DMS53 treated with DMSO at 0.1 percent for 48 hours (cell line): ENCODE measurements at regions not wholly inside any gene's neighbourhood (a gene's known extent, or its start where the extent isn't known, plus 50 kb on each side); places are given as distances from the start of the nearest gene placed in this dataset.
"Not testable (repeated sequence)": the region's sequence is repeated elsewhere in the genome, so short reads cannot be mapped to it uniquely, and the experiment has no call there.

Experiments used
- DNase-seq: peaks from one replicate; lab custom pipeline; 2025; ENCODE audit not compliant: unreplicated experiment; lab: John Stamatoyannopoulos, UW

DNA sequence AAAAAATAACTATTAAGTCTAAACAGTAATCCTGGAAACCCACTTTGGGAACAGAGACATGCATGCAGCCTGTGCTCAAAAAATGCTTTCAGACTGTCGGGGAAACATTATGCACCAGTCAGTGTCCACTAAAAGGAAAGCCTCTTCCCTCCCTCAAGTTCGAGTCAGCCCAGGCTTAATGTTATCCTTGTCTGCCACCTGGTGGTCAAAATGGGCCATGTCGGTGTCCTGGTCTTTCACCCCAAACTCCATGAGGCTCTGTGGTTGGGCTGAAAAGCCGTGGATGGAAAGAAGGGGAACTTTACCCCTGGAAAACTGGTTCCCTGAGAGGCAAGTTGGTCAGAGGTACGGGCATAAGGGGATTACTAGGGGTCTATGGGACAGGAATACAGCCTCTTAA is 88.4 kb upstream of the ZNF492 start:
- DNase-seq, result peak; percentile 4

- DNase-seq, result no peak
These were observed 100.4 kb upstream of the ZNF492 start for GRCh38 chr19:22533761-22534160.

GRCh38 chr19:22532388-22533300 is 101.5 kb upstream of the ZNF492 start:
- no peak for DNase-seq

DNA sequence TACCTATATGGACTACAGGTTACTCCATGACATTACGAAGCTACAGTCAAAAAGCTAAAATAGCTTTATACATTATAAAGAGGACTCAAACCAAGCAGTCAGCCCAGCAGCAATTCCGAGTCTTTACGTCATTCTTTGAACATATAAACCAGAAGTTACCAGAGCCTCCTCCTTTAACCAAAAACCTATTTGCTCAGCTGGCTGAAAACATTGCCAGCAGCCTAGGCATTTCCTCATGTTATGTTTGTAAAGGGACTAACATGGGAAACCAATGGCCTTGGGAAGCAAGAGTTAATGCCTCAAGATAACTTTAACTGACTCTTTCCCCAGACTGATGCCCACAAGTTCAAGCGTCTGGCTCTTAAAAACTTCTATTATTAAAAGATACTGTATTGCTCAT is 104.1 kb upstream of the ZNF492 start:
- no peak for DNase-seq

GRCh38 chr19:22528956-22529355 is 105.2 kb upstream of the ZNF492 start:
- no peak for DNase-seq

DNA sequence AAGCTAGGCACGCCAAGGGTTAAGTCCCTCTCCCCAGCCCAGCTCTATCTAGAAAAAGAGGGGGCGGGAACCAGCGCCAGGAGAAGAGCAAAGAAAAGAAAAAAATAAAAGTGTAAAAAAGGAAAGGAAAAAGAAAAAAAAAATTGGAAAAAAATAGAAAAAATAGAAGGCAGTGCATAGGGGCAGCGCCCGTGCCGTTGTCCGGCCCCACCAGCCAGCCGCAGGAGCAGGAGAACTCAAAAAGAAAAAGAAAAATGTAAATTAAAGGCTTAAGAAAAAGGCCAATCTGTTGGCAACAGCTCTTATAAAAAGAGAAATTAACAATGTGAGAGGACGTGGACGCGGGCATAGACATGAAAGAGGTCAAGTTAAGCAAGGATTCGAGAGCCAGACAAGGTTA is 105.4 kb upstream of the ZNF98 start:
- no peak for DNase-seq

- DNase-seq, result no peak
These were observed 104.6 kb upstream of the ZNF98 start for GRCh38 chr19:22526661-22527272.

- DNase-seq, result no peak
These were observed 101.8 kb upstream of the ZNF98 start for GRCh38 chr19:22523940-22524339.

DNA sequence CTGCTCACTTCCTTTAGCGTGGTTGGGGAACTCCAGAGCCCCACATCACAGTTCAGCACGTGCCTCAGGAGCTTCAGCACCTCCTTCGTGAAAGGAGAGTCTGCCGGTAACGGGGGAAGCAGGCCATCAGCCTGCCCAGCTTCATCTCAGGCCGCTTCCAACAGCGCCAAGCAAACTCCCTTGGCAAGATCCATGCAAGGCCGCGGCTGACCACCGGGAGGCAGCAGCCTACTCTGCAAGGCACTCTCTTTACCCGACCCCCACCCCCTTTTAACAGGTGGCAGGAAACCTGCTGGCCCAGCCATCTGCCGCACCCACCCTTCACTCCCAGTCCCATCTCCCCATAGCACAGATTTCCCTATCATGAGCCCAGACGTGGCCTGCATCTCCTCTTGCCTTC is 97.4 kb upstream of the ZNF98 start:
- DNase-seq, result not testable (repeated sequence)

- DNase-seq, result no peak
These were observed 97.0 kb upstream of the ZNF98 start for GRCh38 chr19:22519152-22519551.

- DNase-seq, result no peak
These were observed 95.6 kb upstream of the ZNF98 start for GRCh38 chr19:22517496-22518411.

- no peak for DNase-seq
These were observed 93.3 kb upstream of the ZNF98 start for GRCh38 chr19:22515435-22515834.

GRCh38 chr19:22503524-22503923 is 81.4 kb upstream of the ZNF98 start:
- DNase-seq, result no peak

DNA sequence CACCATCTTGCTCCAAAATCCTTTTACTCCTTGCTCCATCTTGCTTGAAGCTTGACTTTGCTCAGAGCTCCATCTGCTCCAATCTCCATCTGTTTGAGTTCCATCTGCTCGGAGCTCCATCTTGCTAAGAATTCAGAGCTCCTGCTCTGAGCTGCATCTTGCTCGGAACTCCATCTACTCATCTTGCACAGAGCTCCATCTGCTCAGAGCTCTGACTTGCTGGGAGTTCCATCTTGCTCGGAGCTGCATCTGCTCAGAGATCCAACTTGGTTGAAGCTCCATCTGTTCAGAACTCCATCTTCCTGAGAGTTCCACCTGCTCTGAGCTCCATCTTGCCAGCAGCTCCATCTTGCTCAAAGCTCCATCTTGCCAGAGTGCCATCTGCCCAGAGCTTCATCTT is 80.6 kb upstream of the ZNF98 start:
- no peak for DNase-seq

GRCh38 chr19:22498831-22499430 is 76.8 kb upstream of the ZNF98 start:
- not testable (repeated sequence) for DNase-seq

- DNase-seq, result no peak
These were observed 69.6 kb upstream of the ZNF98 start for GRCh38 chr19:22491746-22492145.

- DNase-seq, result not testable (repeated sequence)
These were observed 61.4 kb upstream of the ZNF98 start for GRCh38 chr19:22483514-22483913.

GRCh38 chr19:22472180-22472637 is 50.1 kb upstream of the ZNF98 start:
- DNase-seq, result no peak
